PC-9 (cell line): ENCODE measurements at regions not wholly inside any gene's neighbourhood (a gene's known extent, or its start where the extent isn't known, plus 50 kb on each side); places are given as distances from the start of the nearest gene placed in this dataset.

ENCODE experiments used
- BruUV-seq: library from RNA; stranded (reverse); fragments of 400-500 nt; replicated peaks from 2 replicates; lab custom pipeline; 2021; lab: Mats Ljungman, UMichigan
- CTCF ChIA-PET: fragments of 300-600 bp; sonication (Branson Sonifier 250); formaldehyde crosslinking; loops from one replicate; lab custom pipeline; 2022; ENCODE audit warnings: antibody characterized with exemption; lab: Charles Lee
- POLR2A ChIA-PET: fragments of 300-600 bp; sonication (Branson Sonifier 250); formaldehyde crosslinking; loops from one replicate; lab custom pipeline; 2022; ENCODE audit warnings: antibody characterized with exemption; ENCODE audit not compliant: unreplicated experiment; lab: Charles Lee
- DNase-seq, 2 experiments: peaks; one replicate each; pipeline versions ENCODE4 v3.0.0 to v3.0.0-alpha.2; 2015 to 2022; ENCODE audit warnings: mixed read lengths in 1 of 2
- H2AFZ ChIP-seq: fragments of 200-600 bp; sonication (generic); 2 replicates; pipeline ENCODE4 v1.8.1; 2017; ENCODE audit warnings: antibody characterized with exemption
- H3F3A ChIP-seq: fragments of 200-600 bp; sonication (generic); 2 replicates; pipeline ENCODE4 v1.8.1; 2017; ENCODE audit warnings: antibody characterized with exemption, mild to moderate bottlenecking, low read depth; ENCODE audit not compliant: insufficient read depth
- H3K27ac ChIP-seq: fragments of 200-600 bp; sonication (generic); 2 replicates; pipeline ENCODE4 v1.6.1; 2016; ENCODE audit warnings: mixed run types
- H3K27me3 ChIP-seq: fragments of 200-600 bp; sonication (generic); 2 replicates; pipeline ENCODE4 v1.6.1; 2016; ENCODE audit warnings: low read depth, mixed run types; ENCODE audit not compliant: insufficient read depth
- H3K36me3 ChIP-seq: fragments of 200-600 bp; sonication (generic); 2 replicates; pipeline ENCODE4 v1.6.1; 2016; ENCODE audit warnings: low read depth, mixed run types
- H3K4me1 ChIP-seq: fragments of 200-600 bp; sonication (generic); replicated peaks from 2 replicates; pipeline ENCODE4 v1.6.1; 2016; ENCODE audit warnings: mixed run types; ENCODE audit not compliant: insufficient read depth
- H3K4me2 ChIP-seq: fragments of 200-600 bp; sonication (generic); 2 replicates; pipeline ENCODE4 v1.6.1; 2017; ENCODE audit warnings: mixed run types
- H3K4me3 ChIP-seq: fragments of 200-600 bp; sonication (generic); 2 replicates; pipeline ENCODE4 v1.6.1; 2016; ENCODE audit warnings: mixed run types
- H3K79me2 ChIP-seq: fragments of 200-600 bp; sonication (generic); 2 replicates; pipeline ENCODE4 v1.6.1; 2017; ENCODE audit warnings: low read depth, mixed run types
- H3K9me2 ChIP-seq: fragments of 200-600 bp; sonication (generic); 2 replicates; pipeline ENCODE4 v1.8.1; 2017; ENCODE audit warnings: mild to moderate bottlenecking; ENCODE audit not compliant: insufficient read depth
- H3K9me3 ChIP-seq: fragments of 200-600 bp; sonication (generic); 2 replicates; pipeline ENCODE4 v1.8.1; 2016; ENCODE audit warnings: low read depth; ENCODE audit not compliant: insufficient read depth
- H4K20me1 ChIP-seq: fragments of 200-600 bp; sonication (generic); 2 replicates; pipeline ENCODE4 v1.8.1; 2017; ENCODE audit not compliant: insufficient read depth
- EZH2 ChIP-seq: fragments of 200-600 bp; sonication (generic); IDR thresholded peaks from 2 replicates; pipeline ENCODE4 v1.8.0; 2017; ENCODE audit warnings: antibody characterized with exemption, low read depth
- intact Hi-C: fragments of 100-400 bp; cut with micrococcal nuclease; formaldehyde crosslinking; loops from one replicate; pipeline ENCODE4 v1.10.0; 2022; ENCODE audit not compliant: unreplicated experiment
- TF ChIP-seq, protein P1 (sequence below): fragments of 200-600 bp; sonication (generic); conservative IDR thresholded peaks from 2 replicates; pipeline ENCODE4 v1.6.1; 2017; ENCODE audit warnings: mixed run types, antibody characterized with exemption, mild to moderate bottlenecking, moderate library complexity

DNA sequence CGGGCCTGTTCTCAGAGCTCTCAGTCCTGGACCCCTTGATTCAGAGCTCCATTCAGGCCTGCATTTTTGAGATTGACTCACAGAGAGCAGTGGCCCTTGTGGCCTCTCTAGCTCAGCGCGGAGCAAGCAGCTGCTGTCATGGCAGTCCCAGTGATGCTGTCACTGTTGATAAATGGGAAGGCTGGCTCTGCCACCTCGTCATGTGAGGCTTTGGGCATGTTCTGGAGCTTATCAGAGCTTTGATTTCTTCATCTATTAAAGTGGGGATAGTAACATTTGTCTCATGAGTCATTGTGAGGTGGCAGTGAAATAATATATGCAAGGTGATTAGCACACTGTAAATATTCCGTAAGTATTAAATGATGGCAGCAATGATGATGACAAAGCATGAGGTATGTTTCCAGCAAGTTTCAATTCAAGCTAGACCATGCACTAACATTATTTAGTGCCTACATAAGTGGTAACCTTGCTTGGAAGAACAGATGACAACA, 126.4 kb upstream of the CXCL14 start:
- Histone ChIP-seq H3K9me3 (no peaks in the 10 kb centered on the region), H3K27me3 (peaks cover 24% of the 10 kb centered on the region), H2AFZ (no peak overlapping the region), H3K79me2 (no peaks in the 10 kb centered on the region), H3K36me3 (no peaks in the 10 kb centered on the region), H3F3A (no peaks in the 10 kb centered on the region), H3K4me1 (no peaks in the 10 kb centered on the region), H3K4me3 (no peak overlapping the region), H4K20me1 (no peaks in the 10 kb centered on the region), H3K27ac (no peak overlapping the region), H3K4me2 (no peak overlapping the region), H3K9me2 (no peaks in the 10 kb centered on the region)
- intact Hi-C loops, result no loop called here
- POLR2A ChIA-PET, result no interaction called here
- CTCF ChIA-PET, result no interaction called here
- TF ChIP-seq EZH2, result no peak
- TF ChIP-seq, protein P1, sequence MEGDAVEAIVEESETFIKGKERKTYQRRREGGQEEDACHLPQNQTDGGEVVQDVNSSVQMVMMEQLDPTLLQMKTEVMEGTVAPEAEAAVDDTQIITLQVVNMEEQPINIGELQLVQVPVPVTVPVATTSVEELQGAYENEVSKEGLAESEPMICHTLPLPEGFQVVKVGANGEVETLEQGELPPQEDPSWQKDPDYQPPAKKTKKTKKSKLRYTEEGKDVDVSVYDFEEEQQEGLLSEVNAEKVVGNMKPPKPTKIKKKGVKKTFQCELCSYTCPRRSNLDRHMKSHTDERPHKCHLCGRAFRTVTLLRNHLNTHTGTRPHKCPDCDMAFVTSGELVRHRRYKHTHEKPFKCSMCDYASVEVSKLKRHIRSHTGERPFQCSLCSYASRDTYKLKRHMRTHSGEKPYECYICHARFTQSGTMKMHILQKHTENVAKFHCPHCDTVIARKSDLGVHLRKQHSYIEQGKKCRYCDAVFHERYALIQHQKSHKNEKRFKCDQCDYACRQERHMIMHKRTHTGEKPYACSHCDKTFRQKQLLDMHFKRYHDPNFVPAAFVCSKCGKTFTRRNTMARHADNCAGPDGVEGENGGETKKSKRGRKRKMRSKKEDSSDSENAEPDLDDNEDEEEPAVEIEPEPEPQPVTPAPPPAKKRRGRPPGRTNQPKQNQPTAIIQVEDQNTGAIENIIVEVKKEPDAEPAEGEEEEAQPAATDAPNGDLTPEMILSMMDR, result no peak
- BruUV-seq, result no TSS peak
- peak in 1 of 2 experiments; percentile 54 for DNase-seq

DNA sequence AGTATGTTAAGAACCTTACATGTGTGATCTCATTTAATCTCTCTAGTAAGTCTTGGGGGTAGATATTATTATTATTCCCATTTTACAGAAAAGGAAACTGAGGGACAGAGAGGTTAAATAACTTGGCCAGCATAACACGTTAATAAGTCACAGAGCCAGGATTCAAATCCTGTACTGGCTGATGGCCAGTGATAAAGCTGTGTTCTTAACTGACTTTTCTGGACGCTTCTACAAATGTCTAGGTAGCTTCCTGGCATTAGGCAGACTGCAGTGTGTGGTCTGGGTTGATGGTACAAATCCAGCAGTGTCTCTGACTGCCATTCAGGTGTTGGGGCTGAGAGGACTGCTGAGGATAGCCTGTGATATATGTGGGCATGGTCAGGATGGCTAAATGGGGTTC, 125.8 kb upstream of the CXCL14 start:
- Histone ChIP-seq H3K36me3 (no peaks in the 10 kb centered on the region), H4K20me1 (no peaks in the 10 kb centered on the region), H2AFZ (no peak overlapping the region), H3F3A (no peaks in the 10 kb centered on the region), H3K9me2 (no peaks in the 10 kb centered on the region), H3K9me3 (no peaks in the 10 kb centered on the region), H3K27me3 (peaks cover 22% of the 10 kb centered on the region), H3K4me1 (no peaks in the 10 kb centered on the region), H3K27ac (no peak overlapping the region), H3K4me3 (no peak overlapping the region), H3K4me2 (no peak overlapping the region), H3K79me2 (no peaks in the 10 kb centered on the region)
- BruUV-seq, result no TSS peak
- intact Hi-C loops, result no loop called here
- ChIA-PET POLR2A (no interaction called here), CTCF (no interaction called here)
- no peak for DNase-seq
- TF ChIP-seq, protein P1, result no peak
- TF ChIP-seq EZH2, result no peak

- Histone ChIP-seq H3K27ac (no peak overlapping the region), H3K9me3 (no peaks in the 10 kb centered on the region), H3K36me3 (no peaks in the 10 kb centered on the region), H2AFZ (no peak overlapping the region), H3K4me2 (no peak overlapping the region), H4K20me1 (no peaks in the 10 kb centered on the region), H3F3A (no peaks in the 10 kb centered on the region), H3K9me2 (no peaks in the 10 kb centered on the region), H3K4me1 (no peaks in the 10 kb centered on the region), H3K4me3 (no peak overlapping the region), H3K79me2 (no peaks in the 10 kb centered on the region), H3K27me3 (peaks cover 23% of the 10 kb centered on the region)
- intact Hi-C loops, result no loop called here
- ChIA-PET POLR2A (no interaction called here), CTCF (no interaction called here)
- no peak for DNase-seq
- BruUV-seq, result no TSS peak
- TF ChIP-seq, protein P1, result no peak
- TF ChIP-seq EZH2, result no peak
Measured at GRCh38 chr5:135703016-135703550, 124.3 kb upstream of the CXCL14 start.
